Right lobe of liver (tissue), 4 donors: ENCODE measurements at regions not wholly inside any gene's neighbourhood (a gene's known extent, or its start where the extent isn't known, plus 50 kb on each side); places are given as distances from the start of the nearest gene placed in this dataset.

Experiments used
- CTCF ChIP-seq, 4 donors: fragments of 200-600 bp in 3 of 4; fragments of 450-650 bp in 1 of 4; IDR thresholded peaks; one replicate each; pipeline versions ENCODE4 v1.5.1 to v1.8.0; 2016 to 2022; ENCODE audit warnings: antibody characterized with exemption in 4 of 4, mild to moderate bottlenecking in 2 of 4
- POLR2A ChIP-seq: fragments of 450-650 bp; IDR thresholded peaks from one replicate; pipeline ENCODE4 v1.6.1; 2017; ENCODE audit warnings: antibody characterized with exemption, mild to moderate bottlenecking
- donor health status: DM: no; HTN: no; CAD: no.
- donor health status: DM: no; HTN: no; CAD: no.
- donor health status: DM: no; HTN: yes; CAD: no.

- no peak for TF ChIP-seq POLR2A
- no peak for TF ChIP-seq CTCF (IDR thresholded peaks at IDR 0.05)
Measured at GRCh38 chr6:169384291-169384690, 130.6 kb upstream of the THBS2 start.
